GM12874 (cell line): ENCODE measurements at regions not wholly inside any gene's neighbourhood (a gene's known extent, or its start where the extent isn't known, plus 50 kb on each side); places are given as distances from the start of the nearest gene placed in this dataset.

Experiments used
- CTCF ChIP-seq: IDR thresholded peaks from 2 replicates; pipeline ENCODE4 v1.5.1; 2011; ENCODE audit warnings: low read depth, mild to moderate bottlenecking, control low read depth, low read length, moderate library complexity; ENCODE audit not compliant: insufficient read depth

GRCh38 chr20:50394569-50394968 lies 115.6 kb upstream of the PTPN1 start:
- no peak for TF ChIP-seq CTCF

DNA sequence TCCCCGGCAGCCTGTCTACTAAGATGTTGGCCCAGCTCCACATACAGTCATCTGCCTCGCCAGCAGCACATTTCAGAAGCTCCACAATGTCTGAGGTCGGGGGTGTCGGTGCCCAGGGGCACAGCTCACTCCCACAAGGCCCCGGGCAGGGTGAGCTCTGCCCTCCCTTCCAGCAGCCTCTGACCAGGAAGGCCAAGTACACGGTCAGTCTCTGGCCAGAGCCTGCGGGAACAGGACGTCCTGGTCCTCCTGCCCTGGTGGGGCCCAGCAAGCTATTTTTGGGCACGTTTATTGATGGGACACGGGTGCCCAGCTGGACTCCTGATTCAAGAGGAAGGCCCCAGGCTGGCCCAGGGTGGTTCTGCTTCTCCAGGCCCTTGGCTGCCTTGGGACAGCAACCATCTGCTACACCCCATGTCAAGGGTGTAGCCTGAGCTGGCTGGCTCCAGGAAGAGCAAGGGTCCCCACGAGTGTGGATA lies 114.9 kb upstream of the PTPN1 start:
- TF ChIP-seq CTCF, result no peak

- no peak for TF ChIP-seq CTCF
Observed at GRCh38 chr20:50395914-50396488, 114.2 kb upstream of the PTPN1 start.

GRCh38 chr20:50396623-50397022 lies 113.6 kb upstream of the PTPN1 start:
- TF ChIP-seq CTCF, result no peak

DNA sequence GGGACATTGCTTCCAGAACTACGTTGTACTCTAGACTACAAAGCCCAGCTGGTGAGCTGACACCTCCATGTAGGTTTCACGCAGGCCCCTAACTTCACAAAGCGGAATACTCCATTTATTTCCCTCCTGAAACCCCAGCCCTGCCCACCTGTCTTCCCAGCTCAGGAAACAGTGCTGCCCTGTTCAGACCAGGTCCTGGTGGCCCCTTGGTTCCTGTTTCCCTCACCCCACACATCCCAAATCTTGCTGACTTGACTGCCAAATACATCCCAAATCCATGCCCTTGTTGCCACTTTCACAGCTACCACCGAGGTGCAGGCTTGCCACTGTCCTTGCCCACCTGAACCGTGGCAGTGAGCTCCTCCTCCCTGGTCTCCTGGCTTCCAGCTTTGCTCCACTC lies 113.1 kb upstream of the PTPN1 start:
- no peak for TF ChIP-seq CTCF

DNA sequence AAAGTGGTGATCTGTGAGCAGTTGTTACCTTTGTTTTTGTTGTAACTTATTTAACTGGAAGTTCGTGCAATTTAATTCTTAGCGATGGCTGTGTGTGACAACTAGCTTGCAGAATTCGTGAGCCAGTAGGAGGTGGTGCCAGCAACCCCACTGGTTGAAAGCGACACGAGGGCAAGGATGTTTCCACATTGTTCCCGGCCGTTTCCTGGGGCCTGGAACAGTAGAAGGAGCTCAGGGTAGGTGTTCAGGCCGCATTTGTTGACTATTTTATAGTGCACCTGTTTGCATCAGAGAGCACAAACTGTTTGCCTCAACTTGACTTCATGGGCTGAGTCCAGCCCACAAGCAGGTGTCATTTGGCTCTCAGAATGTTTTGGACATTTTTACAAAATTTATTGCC lies 112.1 kb upstream of the PTPN1 start:
- TF ChIP-seq CTCF, result no peak

GRCh38 chr20:50398471-50398820 lies 111.7 kb upstream of the PTPN1 start:
- no peak for TF ChIP-seq CTCF
